ENCODE measurements at regions not wholly inside any gene's neighbourhood (a gene's known extent, or its start where the extent isn't known, plus 50 kb on each side); places are given as distances from the start of the nearest gene placed in this dataset.
"Not testable (repeated sequence)": the region's sequence is repeated elsewhere in the genome, so short reads cannot be mapped to it uniquely, and the experiment has no call there.

DNA sequence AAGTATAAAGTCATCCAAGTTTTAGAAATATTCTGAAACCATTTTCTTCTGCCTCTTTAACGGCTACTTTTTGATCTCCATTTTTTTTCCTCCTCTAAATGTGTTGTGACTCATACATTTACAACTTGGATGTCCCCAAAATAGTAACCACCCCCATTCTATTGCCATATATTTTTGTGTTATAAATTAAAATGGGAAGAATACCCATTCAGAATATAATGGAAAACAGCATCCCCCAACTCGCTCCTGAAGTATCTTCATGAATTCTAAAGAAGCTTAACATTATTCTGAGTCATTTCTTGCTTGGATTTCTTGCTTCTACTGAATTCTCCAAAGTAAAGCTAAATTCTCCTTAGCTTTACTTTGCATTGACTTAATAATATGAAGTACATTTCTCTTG is 92.0 kb upstream of the PTPN13 start:
- no peaks in the 10 kb centered on the region for H3K9me3 ChIP-seq (ENCODE audit: control insufficient read depth, insufficient read depth, low read length)
- no peak overlapping the region for H3K9ac ChIP-seq (ENCODE audit: low read depth, low read length)
- H3K36me3 ChIP-seq (ENCODE audit: control insufficient read depth, insufficient read depth, low read length): no peaks in the 10 kb centered on the region
- H3K4me1 ChIP-seq (ENCODE audit: control insufficient read depth, insufficient read depth, low read length): peaks cover 6% of the 10 kb centered on the region
- no peaks in the 10 kb centered on the region for H3K27me3 ChIP-seq (ENCODE audit: control insufficient read depth, insufficient read depth, low read length)
- H3K4me3 ChIP-seq (ENCODE audit: low read depth, low read length): no peak overlapping the region

DNA sequence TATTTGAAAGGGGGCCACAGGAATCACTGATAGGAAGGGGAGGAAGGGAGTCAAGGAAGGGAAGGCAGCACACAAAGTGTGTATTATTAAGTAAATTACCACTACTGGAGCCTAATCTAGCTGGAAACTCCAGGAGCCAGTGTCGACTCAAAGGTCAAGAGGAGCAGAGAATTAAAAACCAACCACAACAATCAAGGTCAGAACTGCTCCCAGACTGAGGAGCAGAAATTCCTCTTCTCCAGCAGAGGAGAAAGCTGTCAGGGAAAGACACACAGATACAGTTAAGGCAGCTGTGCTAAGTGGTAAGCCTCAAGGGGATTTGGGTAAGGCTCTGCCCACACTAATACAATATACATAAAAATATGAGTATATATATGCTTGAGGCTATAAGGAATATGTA is 87.5 kb upstream of the PTPN13 start:
- H3K27me3 ChIP-seq (ENCODE audit: control insufficient read depth, insufficient read depth, low read length): no peaks in the 10 kb centered on the region
- H3K9ac ChIP-seq (ENCODE audit: low read depth, low read length): no peak overlapping the region
- H3K4me3 ChIP-seq (ENCODE audit: low read depth, low read length): no peak overlapping the region

DNA sequence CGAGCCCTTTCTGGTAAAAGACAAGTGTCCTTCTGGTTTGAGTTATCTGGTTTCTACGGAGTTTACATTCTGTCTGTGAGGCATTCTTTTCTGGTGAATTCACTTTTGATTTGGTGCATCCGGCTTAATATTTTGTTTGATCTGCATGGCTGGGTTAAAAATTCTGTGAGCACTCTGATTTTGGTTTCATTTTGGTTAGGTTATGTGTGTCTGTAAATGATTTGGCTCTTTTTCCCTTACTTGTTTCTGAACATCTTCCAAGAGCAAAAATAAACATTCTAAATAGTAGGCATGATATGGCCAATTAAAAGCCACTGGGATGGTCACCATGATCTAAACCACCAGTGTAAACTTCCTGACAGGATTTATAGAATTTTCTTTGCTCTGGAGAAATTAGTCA is 85.7 kb upstream of the PTPN13 start:
- no peak overlapping the region for H3K4me3 ChIP-seq (ENCODE audit: low read depth, low read length)
- no peaks in the 10 kb centered on the region for H3K27me3 ChIP-seq (ENCODE audit: control insufficient read depth, insufficient read depth, low read length)
- H3K9me3 ChIP-seq (ENCODE audit: control insufficient read depth, insufficient read depth, low read length): no peaks in the 10 kb centered on the region
- H3K9ac ChIP-seq (ENCODE audit: low read depth, low read length): no peak overlapping the region
- H3K36me3 ChIP-seq (ENCODE audit: control insufficient read depth, insufficient read depth, low read length): no peaks in the 10 kb centered on the region
- H3K4me1 ChIP-seq (ENCODE audit: control insufficient read depth, insufficient read depth, low read length): peaks cover 6% of the 10 kb centered on the region

More for the DNA sequence above, 87.5 kb upstream of the PTPN13 start:
- peaks cover 6% of the 10 kb centered on the region for H3K4me1 ChIP-seq (ENCODE audit: control insufficient read depth, insufficient read depth, low read length)
- no peaks in the 10 kb centered on the region for H3K9me3 ChIP-seq (ENCODE audit: control insufficient read depth, insufficient read depth, low read length)
- no peaks in the 10 kb centered on the region for H3K36me3 ChIP-seq (ENCODE audit: control insufficient read depth, insufficient read depth, low read length)

DNA sequence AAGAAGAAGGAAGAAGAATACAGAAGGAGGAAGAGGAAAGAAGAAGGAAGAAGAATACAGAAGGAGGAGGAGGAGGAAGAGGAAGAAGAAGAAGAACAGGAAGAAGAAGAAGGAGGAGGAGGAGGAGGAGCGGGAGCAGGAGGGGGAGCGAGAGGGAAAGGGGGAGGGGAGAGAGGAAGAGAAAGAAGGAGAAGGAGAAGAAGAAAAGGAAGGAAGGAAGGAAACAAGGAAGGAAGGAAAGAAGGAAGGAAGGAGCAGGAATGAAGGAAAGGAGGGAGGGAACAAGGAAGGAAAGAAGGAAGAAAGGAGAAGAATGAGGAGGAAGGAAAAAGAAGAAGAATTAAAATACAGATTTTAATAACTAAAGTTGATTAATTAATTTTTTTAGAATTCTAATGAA is 82.5 kb upstream of the PTPN13 start:
- Histone ChIP-seq H3K4me1 (ENCODE audit: control insufficient read depth, insufficient read depth, low read length) (peaks cover 1% of the 10 kb centered on the region), H3K9me3 (ENCODE audit: control insufficient read depth, insufficient read depth, low read length) (no peaks in the 10 kb centered on the region), H3K4me3 (ENCODE audit: low read depth, low read length) (no peak overlapping the region), H3K27me3 (ENCODE audit: control insufficient read depth, insufficient read depth, low read length) (no peaks in the 10 kb centered on the region), H3K36me3 (ENCODE audit: control insufficient read depth, insufficient read depth, low read length) (no peaks in the 10 kb centered on the region), H3K9ac (ENCODE audit: low read depth, low read length) (no peak overlapping the region)

DNA sequence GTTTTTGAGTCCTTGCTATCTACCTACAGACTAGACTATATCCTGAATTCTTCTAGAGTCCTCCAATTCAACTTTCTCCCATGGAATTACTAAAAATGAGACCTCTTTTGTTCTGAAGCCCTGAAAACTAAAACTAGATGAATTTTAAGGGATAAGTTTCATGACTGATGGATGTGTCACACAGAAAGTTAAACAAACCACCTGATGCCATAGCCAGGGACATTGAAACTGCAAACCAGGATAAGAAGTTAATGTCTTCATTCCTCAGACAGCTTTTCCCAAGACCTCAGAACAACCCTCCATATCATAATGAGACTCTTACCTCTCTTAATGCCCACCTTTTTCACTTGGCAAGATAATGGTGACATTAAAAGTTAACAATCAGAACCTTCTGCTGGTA is 81.5 kb upstream of the PTPN13 start:
- Histone ChIP-seq H3K4me3 (ENCODE audit: low read depth, low read length) (no peak overlapping the region), H3K27me3 (ENCODE audit: control insufficient read depth, insufficient read depth, low read length) (no peaks in the 10 kb centered on the region), H3K4me1 (ENCODE audit: control insufficient read depth, insufficient read depth, low read length) (no peaks in the 10 kb centered on the region), H3K9me3 (ENCODE audit: control insufficient read depth, insufficient read depth, low read length) (no peaks in the 10 kb centered on the region), H3K36me3 (ENCODE audit: control insufficient read depth, insufficient read depth, low read length) (no peaks in the 10 kb centered on the region), H3K9ac (ENCODE audit: low read depth, low read length) (no peak overlapping the region)

DNA sequence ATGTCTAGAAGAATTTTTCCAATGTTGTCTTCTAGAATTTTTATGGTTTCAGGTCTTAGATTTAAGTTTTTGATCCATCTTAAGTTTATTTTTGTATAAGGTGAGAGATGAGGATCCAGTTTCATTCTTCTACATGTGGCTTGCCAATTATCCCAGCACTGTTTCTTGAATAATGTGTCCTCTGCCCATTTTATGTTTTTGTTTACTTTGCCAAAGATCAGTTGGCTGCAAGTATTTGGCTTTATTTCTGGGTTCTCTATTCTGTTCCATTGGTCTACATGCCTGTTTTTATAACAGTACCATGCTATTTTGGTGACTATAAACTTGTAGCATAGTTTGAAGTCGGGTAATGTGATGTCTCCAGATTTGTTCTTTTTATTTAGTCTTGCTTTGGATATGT is 78.2 kb upstream of the PTPN13 start:
- H3K9ac ChIP-seq (ENCODE audit: low read depth, low read length); H3K4me1 ChIP-seq (ENCODE audit: control insufficient read depth, insufficient read depth, low read length); H3K4me3 ChIP-seq (ENCODE audit: low read depth, low read length); H3K36me3 ChIP-seq (ENCODE audit: control insufficient read depth, insufficient read depth, low read length); H3K9me3 ChIP-seq (ENCODE audit: control insufficient read depth, insufficient read depth, low read length); H3K27me3 ChIP-seq (ENCODE audit: control insufficient read depth, insufficient read depth, low read length): not testable (repeated sequence)

DNA sequence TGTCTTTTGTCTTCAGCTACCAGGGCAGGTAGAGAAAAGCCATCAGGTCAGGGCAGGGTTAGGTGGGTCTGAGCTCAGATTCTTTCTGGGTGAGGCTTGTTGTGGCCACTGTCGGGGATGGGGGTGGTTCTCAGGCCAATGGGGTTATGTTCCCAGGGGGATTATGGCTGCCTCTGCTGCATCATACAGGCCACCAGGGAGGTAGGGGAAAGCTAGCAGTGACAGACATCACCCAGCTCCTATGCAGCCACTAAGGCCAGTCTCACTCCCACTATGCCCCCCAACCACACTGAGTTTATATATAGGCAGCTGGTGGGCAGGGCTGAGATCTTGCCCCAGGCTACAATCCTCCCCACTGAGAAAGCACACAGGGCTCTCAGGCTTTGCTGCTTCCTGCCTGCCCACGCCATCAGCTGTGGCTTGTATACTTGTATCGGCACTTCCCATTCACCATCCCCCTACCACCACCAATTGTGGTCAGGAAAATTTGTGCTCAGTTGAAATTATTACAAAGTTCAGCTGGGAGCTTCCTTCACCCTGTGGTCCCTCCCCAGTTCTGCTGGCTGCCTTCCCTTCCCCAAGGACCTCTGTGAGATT is 72.6 kb upstream of the PTPN13 start:
- Histone ChIP-seq H3K27me3 (ENCODE audit: control insufficient read depth, insufficient read depth, low read length) (no peaks in the 10 kb centered on the region), H3K36me3 (ENCODE audit: control insufficient read depth, insufficient read depth, low read length) (no peaks in the 10 kb centered on the region), H3K9ac (ENCODE audit: low read depth, low read length) (no peak overlapping the region), H3K9me3 (ENCODE audit: control insufficient read depth, insufficient read depth, low read length) (no peaks in the 10 kb centered on the region), H3K4me3 (ENCODE audit: low read depth, low read length) (no peak overlapping the region), H3K4me1 (ENCODE audit: control insufficient read depth, insufficient read depth, low read length) (no peaks in the 10 kb centered on the region)

DNA sequence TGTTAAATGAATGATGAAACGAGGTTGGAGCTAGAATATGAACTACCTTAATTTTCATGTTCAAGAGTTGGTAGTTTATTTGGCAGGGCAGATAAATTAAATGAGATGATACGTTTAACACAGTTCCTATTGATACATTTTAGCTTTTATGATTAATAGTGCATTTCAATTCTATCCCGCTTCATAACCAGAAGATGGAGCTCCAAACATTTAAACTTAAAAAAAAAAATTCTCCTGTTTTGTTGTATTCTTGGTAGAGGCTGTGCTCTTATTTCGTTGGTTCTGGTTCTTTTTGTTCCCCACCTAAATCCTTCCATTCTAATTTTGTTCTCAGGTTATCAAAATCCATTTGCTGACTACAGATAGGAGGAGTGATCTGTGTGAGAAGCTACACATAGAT is 71.8 kb upstream of the PTPN13 start:
- Histone ChIP-seq H3K27me3 (ENCODE audit: control insufficient read depth, insufficient read depth, low read length) (no peaks in the 10 kb centered on the region), H3K4me1 (ENCODE audit: control insufficient read depth, insufficient read depth, low read length) (no peaks in the 10 kb centered on the region), H3K9ac (ENCODE audit: low read depth, low read length) (no peak overlapping the region), H3K36me3 (ENCODE audit: control insufficient read depth, insufficient read depth, low read length) (no peaks in the 10 kb centered on the region), H3K9me3 (ENCODE audit: control insufficient read depth, insufficient read depth, low read length) (no peaks in the 10 kb centered on the region), H3K4me3 (ENCODE audit: low read depth, low read length) (no peak overlapping the region)

DNA sequence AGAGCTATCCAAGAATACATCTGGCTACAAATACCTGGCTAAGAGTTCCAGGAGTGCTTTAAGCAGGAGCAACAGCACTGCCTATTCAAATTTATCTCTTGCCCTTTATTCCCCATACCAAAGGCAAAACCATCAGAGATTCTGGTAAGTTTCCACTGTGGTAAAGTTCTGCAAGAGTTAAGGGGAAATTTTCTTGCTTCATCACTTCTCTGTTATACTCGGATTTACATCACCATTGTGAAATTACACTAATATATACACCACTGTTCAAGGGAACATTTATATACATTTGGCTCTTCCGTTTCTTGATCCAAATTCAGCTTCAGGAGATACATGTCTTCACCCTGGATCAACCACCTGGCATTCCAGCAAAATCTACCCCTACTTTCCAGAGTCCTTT is 70.8 kb upstream of the PTPN13 start:
- Histone ChIP-seq H3K36me3 (ENCODE audit: control insufficient read depth, insufficient read depth, low read length) (no peaks in the 10 kb centered on the region), H3K4me3 (ENCODE audit: low read depth, low read length) (no peak overlapping the region), H3K9me3 (ENCODE audit: control insufficient read depth, insufficient read depth, low read length) (no peaks in the 10 kb centered on the region), H3K9ac (ENCODE audit: low read depth, low read length) (no peak overlapping the region), H3K27me3 (ENCODE audit: control insufficient read depth, insufficient read depth, low read length) (no peaks in the 10 kb centered on the region), H3K4me1 (ENCODE audit: control insufficient read depth, insufficient read depth, low read length) (no peaks in the 10 kb centered on the region)

DNA sequence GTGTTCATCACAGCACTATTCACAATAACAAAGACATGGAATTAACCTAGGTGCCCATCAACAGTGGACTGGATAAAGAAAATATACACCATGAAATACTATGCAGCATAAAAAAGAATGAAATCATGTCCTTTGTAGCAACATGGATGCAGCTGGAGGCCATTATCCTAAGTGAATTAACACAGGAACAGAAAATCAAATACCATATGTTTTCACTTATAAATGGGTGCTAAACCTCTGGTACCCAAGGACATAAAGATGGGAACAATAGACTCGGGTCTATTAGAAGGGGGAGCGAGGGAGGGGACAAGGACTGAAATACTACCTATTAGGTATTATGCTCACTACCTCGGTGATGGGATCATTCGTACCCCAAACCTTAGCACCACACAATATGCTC is 66.4 kb upstream of the PTPN13 start:
- not testable (repeated sequence) for H3K4me3 ChIP-seq (ENCODE audit: low read depth, low read length); H3K4me1 ChIP-seq (ENCODE audit: control insufficient read depth, insufficient read depth, low read length); H3K36me3 ChIP-seq (ENCODE audit: control insufficient read depth, insufficient read depth, low read length); H3K27me3 ChIP-seq (ENCODE audit: control insufficient read depth, insufficient read depth, low read length); H3K9me3 ChIP-seq (ENCODE audit: control insufficient read depth, insufficient read depth, low read length); H3K9ac ChIP-seq (ENCODE audit: low read depth, low read length)

DNA sequence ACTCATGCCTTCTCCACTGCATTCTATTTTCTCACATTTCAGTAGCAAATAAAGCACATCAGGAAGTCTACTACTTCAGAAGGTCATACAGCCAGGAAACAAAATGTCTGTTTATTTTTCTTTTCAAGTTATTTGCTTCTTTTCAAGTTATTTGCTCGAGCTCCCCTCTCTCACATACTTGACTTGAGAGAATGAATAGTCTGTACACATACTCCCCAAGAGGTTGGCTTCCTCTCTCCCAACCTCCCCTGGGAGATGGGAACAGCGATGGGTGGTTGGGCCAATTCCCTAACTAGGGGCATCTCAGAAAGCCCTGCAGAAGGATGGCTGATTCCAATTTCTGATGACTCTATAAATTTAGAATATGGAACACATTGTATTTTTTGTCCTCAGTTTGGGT is 64.7 kb upstream of the PTPN13 start:
- no peaks in the 10 kb centered on the region for H3K36me3 ChIP-seq (ENCODE audit: control insufficient read depth, insufficient read depth, low read length)
- no peaks in the 10 kb centered on the region for H3K9me3 ChIP-seq (ENCODE audit: control insufficient read depth, insufficient read depth, low read length)
- no peaks in the 10 kb centered on the region for H3K27me3 ChIP-seq (ENCODE audit: control insufficient read depth, insufficient read depth, low read length)
- no peak overlapping the region for H3K4me3 ChIP-seq (ENCODE audit: low read depth, low read length)
- H3K4me1 ChIP-seq (ENCODE audit: control insufficient read depth, insufficient read depth, low read length): no peaks in the 10 kb centered on the region
- no peak overlapping the region for H3K9ac ChIP-seq (ENCODE audit: low read depth, low read length)

DNA sequence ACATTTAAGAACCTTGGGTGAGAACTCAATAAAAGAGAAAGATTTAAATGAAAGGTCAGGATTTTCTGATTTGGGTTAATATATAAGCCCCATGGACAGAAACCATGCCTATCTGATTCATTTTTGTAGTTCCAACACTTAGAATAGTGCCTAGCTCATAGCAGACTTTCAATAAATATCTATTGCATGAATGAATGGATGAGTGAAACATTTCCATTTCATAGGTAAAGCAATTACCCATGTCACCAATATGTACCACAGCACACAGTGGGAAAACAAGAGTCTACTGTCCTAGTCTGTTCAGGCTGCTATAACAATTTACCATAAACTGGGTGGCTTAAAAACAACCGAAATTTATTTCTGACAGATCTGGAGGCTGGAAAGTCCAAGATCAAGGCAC is 63.9 kb upstream of the PTPN13 start:
- Histone ChIP-seq H3K9ac (ENCODE audit: low read depth, low read length) (no peak overlapping the region), H3K36me3 (ENCODE audit: control insufficient read depth, insufficient read depth, low read length) (no peaks in the 10 kb centered on the region), H3K4me3 (ENCODE audit: low read depth, low read length) (no peak overlapping the region), H3K27me3 (ENCODE audit: control insufficient read depth, insufficient read depth, low read length) (no peaks in the 10 kb centered on the region), H3K9me3 (ENCODE audit: control insufficient read depth, insufficient read depth, low read length) (no peaks in the 10 kb centered on the region), H3K4me1 (ENCODE audit: control insufficient read depth, insufficient read depth, low read length) (no peaks in the 10 kb centered on the region)

DNA sequence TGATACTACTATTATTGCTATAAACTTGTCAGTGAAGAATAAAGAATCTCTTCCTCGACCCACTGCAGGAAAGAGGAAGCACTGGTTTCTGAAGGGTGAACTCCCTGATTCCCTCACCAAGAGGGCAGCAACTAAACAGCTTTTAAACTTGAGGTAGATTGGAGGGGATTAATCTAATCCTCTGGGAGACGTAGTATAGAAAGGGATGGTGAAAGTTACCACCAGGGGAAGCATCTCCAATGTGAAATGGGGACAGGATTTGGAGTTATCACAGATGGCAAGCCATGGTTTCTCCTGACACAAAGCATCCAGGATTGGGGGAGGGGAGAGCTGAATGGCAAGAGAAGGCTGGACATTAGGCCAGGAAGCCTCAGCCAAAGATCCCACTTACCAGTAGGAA is 62.7 kb upstream of the PTPN13 start:
- no peaks in the 10 kb centered on the region for H3K4me1 ChIP-seq (ENCODE audit: control insufficient read depth, insufficient read depth, low read length)
- H3K9ac ChIP-seq (ENCODE audit: low read depth, low read length): no peak overlapping the region
- H3K27me3 ChIP-seq (ENCODE audit: control insufficient read depth, insufficient read depth, low read length): no peaks in the 10 kb centered on the region
- no peaks in the 10 kb centered on the region for H3K36me3 ChIP-seq (ENCODE audit: control insufficient read depth, insufficient read depth, low read length)
- no peak overlapping the region for H3K4me3 ChIP-seq (ENCODE audit: low read depth, low read length)
- no peaks in the 10 kb centered on the region for H3K9me3 ChIP-seq (ENCODE audit: control insufficient read depth, insufficient read depth, low read length)

Data from iPS-15b (cell line).